Erythroblast (primary cell): ENCODE measurements at regions not wholly inside any gene's neighbourhood (a gene's known extent, or its start where the extent isn't known, plus 50 kb on each side); places are given as distances from the start of the nearest gene placed in this dataset.
"Not testable (repeated sequence)": the region's sequence is repeated elsewhere in the genome, so short reads cannot be mapped to it uniquely, and the experiment has no call there.

Source experiments
- DNase-seq, 2 experiments: peaks; one replicate each; lab custom pipeline; 2025; lab: John Stamatoyannopoulos, UW
- GATA1 ChIP-seq: IDR thresholded peaks from 2 replicates; pipeline ENCODE4 v1.6.1; 2011; ENCODE audit warnings: low read depth, mild to moderate bottlenecking, control low read depth, low read length, moderate library complexity
- POLR2A ChIP-seq: IDR thresholded peaks from 2 replicates; pipeline ENCODE4 v1.6.1; 2011; ENCODE audit warnings: mild to moderate bottlenecking, low read length

DNA sequence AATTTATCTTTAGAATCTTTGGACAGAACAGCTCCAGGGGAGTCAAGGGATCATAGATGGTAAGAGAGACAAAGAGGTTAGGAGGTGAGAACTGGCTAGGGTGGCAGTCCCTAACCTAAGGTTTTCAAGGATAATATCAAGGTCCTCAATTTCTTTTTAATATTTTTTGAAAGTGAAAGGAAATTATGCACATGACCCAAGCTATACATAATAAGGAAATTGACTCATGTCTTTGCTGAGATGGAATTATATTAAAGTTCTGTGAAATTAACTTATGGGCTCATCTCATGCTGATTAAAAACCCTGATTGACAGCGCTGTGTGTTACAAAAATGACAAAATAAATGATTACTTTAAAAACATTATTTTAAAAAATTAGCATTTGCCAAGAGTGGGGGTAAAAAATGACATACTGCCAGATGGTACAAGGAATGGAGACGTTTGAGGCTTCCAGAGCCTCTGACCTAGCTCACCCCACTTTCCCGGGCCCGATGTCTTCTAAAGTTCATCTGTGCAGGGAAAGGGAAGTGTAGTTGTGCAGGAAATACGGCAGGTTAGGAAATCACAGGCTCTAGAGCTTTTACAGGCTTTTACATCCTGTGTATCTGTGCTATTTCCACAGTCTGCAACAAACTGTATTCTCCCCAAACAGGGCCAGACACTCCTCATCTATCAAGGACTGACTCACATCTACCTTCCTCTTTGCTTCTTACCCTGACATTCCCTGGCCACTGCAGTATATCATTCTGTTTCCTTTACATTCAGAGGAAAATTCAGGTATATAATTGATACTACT lies 185.6 kb upstream of the PRSS58 start:
- DNase-seq: no peak
- TF ChIP-seq POLR2A (no peak), GATA1 (no peak)

DNA sequence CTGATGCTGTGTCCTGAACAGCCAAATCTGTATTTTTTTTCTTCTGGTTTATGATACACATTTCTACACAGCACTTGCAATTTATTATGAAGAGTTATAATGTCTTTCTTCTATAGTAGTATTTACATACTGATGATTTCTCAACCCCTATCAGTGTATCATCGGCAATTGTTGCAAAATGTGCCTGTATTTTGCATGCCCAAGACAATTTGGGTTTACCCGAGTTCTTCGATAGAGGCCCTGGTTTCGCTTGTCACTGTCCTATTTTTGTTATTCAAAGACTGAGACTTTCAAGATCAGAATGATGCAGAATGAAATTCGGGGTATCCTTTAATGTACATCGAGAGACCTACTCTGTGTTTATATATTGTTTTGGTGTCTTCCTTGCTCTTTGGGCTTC lies 184.5 kb upstream of the PRSS58 start:
- no peak for TF ChIP-seq POLR2A
- no peak for TF ChIP-seq GATA1
- no peak for DNase-seq

DNA sequence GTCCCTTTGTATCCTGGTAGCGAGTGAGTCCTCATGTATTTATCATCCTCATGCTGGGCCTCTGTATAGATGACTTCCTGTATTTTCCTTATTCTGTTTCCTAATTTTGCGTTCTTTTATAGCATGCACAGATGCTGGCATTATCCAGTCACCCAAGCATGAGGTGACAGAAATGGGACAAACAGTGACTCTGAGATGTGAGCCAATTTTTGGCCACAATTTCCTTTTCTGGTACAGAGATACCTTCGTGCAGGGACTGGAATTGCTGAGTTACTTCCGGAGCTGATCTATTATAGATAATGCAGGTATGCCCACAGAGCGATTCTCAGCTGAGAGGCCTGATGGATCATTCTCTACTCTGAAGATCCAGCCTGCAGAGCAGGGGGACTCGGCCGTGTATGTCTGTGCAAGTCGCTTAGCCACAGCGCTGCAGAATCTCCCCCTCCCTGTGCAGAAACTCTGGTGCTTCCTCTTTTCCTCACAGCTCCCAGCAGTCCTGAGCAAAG lies 183.1 kb upstream of the PRSS58 start:
- DNase-seq: no peak
- no peak for TF ChIP-seq POLR2A
- no peak for TF ChIP-seq GATA1

DNA sequence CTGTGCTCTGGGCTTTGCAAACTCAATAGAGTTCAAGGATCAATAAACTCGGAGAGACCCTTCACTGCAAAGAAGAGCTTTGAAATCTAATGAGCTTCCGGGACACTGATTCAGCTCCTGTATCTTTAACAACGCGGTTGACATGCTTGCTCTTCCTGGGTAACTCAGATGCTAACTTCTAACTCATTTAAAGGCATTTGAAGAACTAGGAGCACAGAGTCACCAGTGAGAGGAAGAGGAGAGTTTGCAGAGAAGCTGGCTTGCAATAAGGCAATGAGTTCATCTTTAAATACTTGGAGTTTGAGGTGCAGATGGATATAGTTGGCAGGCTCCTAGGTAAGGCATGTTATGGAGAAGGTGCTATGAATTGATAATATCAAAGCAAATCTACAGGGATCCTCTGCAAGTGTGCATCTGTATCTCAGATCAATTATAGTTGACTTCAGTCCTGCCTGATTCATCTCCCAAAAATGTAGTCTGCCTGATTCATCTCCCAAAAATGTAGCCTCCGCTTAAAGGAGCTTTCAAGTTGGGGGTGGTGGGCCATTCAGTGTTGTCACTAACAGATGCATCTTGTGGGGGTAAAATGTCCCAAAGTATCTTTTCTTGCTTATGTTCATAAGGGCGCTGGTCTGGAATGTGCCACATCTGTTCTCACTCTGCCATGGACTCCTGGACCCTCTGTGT lies 182.5 kb upstream of the PRSS58 start:
- TF ChIP-seq GATA1: no peak
- no peak for TF ChIP-seq POLR2A
- DNase-seq: no peak

DNA sequence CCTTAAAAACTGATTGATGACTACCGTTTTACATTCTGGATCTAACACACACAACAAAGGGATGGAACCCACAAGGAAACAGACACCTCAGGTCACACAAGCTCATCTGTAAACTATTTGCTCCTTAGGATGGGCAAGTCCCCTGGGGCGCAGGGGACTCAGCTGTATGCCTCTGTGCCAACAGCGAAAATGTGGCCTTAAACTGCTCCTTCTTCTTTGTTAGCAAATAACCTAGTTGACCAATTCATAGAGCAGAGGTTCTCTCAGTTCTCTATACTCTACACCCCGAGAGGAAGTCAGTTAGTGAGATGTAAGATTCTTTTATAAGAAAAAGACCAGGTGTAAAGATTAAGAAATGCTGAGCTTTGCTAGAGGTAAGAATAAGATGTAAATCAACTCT lies 181.9 kb upstream of the PRSS58 start:
- DNase-seq: no peak
- TF ChIP-seq GATA1 (no peak), POLR2A (no peak)

DNA sequence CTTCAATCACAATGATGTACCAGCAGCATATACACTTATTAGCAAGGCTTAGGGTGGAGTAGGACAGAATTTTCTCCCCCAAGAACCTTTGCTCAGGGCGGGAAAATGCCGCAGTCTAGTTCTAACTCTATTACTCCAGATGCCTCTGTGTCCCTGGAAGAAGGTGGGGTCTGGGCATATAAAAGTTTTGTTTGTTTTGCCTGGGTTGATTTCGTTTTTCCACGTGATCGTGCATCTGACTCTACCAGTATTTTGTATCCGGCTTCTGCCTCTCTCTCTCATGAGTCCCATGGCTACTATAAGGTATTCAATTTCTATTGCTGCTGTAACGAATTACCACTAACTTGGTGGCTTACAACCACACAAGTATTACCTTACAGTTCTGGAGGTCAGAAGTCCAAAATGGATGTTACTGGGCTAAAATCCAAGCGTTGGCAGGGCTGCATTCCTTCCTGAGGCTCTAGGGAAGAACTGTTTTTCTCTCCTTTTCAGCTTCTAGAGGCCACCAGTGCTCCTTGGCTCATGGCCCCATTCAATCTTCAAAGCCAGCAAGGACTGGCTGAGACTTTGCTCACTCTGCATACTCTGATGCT lies 181.2 kb upstream of the PRSS58 start:
- TF ChIP-seq POLR2A (no peak), GATA1 (no peak)
- DNase-seq: no peak

DNA sequence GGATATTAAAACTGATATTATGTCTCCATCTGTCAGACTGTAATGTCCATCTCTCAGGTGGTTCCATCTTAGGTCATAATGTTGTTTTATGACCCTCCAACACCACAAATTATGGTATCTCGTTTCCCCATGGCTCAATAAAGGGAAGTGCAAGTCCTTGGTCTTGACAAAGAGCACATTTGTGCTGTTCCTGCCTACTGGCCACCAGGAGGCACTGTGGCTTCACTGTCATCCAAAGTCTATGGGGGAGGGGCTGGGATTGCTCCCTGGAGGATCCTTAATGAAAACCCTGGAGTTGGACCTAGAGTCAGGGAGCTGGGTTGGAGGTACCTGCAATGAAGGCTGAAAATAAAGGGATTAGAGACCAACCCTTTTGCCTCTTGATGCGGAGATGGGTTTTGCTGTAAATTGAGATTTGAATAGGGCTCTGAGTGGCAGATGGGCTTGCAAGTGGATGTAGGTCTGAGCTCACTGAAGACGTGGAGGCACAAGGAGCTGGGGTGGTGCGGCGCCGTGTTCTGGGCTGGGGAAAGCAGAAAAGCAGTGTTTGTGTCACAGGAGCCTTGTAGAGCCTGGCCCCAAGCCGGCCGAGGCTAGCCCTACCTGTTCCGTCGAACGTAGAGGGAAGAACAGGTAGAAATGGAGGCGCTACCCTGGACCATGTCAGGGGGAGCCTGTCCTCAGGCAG lies 180.5 kb upstream of the PRSS58 start:
- peak; percentile 55 to 60 for DNase-seq

DNA sequence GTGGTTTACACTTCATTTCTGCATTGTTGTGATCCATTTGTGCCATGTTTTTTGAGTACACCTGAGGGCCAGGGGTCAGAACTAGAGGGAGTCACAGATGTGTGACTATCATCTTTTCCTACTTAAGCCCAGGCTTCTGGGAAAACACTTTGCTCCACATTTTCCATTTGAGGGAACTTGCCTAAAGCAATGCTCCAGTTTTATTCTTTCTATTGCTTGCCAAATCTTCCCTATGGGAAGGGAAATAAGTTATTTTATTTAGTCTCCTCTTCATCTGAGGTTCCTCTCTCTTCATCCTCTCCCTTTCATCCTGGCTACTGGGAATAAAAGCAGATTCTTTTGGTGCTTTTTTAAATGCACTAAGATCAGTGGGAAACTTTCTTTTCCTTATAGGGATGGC lies 179.9 kb upstream of the PRSS58 start:
- no peak for TF ChIP-seq GATA1
- TF ChIP-seq POLR2A: no peak
- DNase-seq: no peak

More for the DNA sequence above, 180.5 kb upstream of the PRSS58 start:
- no peak for TF ChIP-seq GATA1
- no peak for TF ChIP-seq POLR2A

DNA sequence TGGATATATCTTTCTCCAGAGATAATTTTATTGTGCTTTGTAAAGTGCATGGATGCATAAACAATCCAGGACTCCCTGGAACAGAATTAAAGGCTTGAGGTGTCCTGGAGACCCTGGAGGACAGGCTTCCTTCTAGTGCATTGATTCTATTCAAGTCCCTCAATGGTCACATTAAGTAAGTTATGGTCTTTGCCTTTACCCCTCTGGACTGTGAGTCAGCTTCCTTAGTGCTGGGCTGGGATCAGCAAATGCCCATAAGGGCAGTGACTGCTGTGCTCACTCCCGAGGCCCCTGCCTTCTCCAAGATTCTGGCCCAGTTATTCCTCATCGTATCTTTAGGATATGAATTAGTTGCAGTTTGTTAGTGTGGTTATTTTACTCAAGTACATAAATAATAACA lies 178.7 kb upstream of the PRSS58 start:
- TF ChIP-seq GATA1 (no peak), POLR2A (no peak)
- no peak for DNase-seq

DNA sequence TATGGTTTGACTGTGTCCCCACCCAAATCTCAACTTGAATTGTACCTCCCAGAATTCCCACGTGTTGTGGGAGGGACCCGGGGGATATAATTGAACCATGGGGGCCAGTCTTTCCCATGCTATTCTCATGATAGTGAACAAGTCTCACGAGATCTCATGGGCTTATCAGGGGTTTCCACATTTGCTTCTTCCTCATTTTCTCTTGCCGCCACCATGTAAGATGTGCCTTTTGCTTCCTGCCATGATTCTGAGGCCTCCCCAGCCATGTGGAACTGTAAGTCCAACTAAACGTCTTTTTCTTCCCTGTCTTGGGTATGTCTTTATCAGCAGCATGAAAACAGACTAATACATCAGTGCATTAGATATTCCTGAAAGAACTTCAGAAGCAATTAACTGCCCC lies 177.7 kb upstream of the PRSS58 start:
- DNase-seq: not testable (repeated sequence)

DNA sequence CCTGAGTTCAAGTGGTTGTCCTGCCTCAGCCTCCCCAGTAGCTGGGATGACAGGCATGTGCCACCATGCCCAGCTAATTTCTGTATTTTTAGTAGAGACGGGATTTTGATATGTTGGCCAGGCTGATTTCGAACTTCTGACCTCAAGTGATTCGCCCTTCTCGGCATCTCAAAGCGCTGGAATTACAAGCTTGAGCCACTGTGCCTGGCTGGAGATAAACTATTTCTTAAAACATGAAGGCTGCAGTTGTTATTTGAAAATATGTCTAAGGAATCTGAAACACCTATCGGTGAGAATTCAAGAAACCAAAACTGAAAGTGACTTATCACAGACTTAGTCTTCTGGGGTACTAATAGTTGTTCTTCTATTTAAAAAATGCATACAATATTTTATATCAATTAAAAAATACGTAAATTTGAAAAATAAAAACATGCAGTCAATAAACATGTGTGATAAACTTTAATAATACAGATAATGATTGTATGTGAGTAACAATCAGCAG lies 176.9 kb upstream of the PRSS58 start:
- no peak for TF ChIP-seq GATA1
- TF ChIP-seq POLR2A: no peak
- no peak for DNase-seq

DNA sequence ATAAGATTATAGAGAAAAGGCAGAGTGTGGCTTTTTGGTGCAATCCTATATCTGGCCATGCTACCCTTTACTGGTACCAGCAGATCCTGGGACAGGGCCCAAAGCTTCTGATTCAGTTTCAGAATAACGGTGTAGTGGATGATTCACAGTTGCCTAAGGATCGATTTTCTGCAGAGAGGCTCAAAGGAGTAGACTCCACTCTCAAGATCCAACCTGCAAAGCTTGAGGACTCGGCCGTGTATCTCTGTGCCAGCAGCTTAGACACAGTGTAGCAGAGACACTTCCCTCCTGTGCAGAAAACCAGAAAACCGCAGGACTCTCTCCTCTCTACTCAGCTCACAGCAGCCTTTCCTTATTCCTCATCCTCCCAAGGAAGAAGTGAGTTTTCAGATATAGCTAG lies 176.3 kb upstream of the PRSS58 start:
- DNase-seq: not testable (repeated sequence)

DNA sequence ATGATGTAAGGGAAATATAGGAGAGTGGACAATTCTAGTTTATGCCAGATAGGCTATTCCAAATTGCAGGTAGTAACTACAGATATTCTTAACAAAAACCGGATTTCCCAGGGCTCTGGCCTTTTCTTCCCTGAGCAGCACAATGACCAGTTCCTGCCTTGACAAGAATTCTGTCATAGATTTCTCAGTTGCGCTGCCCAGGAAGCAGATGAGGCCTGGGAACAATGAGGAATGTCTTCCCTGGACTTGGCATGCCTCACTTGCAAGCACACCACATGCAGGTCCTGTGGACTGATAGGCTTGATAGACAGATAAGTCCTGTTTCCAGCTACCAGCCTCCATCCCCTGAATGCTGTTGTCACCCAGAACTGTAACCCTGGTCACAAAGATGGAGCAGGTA lies 174.5 kb upstream of the PRSS58 start:
- DNase-seq: no peak
- TF ChIP-seq GATA1 (no peak), POLR2A (no peak)

DNA sequence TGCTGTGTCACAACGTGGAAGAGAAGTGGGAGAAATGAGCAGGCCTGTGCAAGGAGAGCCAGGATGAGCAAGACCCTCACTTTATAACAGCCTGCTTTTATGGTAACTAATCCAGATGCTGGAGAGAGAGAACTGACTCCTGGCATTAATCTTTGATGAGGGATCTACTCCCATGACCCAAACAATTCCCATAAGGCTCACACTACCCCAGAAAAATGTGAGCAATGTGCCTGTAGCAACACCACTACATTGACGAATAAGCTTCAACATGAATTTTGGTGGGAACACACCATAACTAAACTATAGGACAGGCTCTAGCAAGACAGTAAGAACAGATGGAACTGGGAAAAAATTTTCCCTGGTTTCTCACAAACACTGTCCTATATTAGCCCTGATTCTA lies 173.6 kb upstream of the PRSS58 start:
- no peak for DNase-seq
- no peak for TF ChIP-seq POLR2A
- no peak for TF ChIP-seq GATA1
